ENCODE measurements at regions not wholly inside any gene's neighbourhood (a gene's known extent, or its start where the extent isn't known, plus 50 kb on each side); places are given as distances from the start of the nearest gene placed in this dataset.

- no peak for DNase-seq (ENCODE audit: low read depth in 2 of 2)
Observed at GRCh38 chr1:48164571-48164970, 57.9 kb upstream of the SLC5A9 start.

DNA sequence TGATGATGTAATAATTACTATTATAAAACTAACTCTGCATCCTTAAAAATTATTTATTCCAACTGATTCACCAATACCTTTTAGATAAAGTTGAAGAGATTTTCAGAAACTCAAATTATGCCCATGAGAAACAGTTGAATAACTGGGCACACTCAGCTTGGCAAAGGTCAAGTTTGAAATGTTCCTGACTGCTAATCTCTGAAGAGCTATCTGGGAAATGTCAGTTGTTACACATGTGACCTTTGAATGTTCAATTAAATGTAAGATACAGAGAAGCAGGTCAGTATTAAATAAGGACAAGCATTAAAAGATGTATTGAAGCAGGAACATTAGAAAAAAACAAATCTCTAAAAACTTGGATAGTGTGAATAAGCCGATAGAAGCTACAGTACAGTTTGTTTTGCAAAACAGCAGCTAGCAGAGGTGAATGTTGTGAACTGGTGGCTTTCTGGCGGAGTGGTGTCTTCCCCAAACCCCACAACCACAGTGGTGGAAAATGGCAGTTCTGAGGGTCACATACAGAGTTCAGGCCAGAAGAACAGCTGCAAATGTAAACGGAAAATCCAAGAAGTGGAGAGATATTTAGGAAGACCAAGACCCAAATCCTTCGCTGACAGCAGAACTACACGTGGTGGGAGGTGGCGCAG, 61.9 kb upstream of the SLC5A9 start:
- no peak for DNase-seq (ENCODE audit: low read depth in 2 of 2)

GRCh38 chr1:48139275-48139674, 83.2 kb upstream of the SLC5A9 start:
- no peak for DNase-seq (ENCODE audit: low read depth in 2 of 2)

DNA sequence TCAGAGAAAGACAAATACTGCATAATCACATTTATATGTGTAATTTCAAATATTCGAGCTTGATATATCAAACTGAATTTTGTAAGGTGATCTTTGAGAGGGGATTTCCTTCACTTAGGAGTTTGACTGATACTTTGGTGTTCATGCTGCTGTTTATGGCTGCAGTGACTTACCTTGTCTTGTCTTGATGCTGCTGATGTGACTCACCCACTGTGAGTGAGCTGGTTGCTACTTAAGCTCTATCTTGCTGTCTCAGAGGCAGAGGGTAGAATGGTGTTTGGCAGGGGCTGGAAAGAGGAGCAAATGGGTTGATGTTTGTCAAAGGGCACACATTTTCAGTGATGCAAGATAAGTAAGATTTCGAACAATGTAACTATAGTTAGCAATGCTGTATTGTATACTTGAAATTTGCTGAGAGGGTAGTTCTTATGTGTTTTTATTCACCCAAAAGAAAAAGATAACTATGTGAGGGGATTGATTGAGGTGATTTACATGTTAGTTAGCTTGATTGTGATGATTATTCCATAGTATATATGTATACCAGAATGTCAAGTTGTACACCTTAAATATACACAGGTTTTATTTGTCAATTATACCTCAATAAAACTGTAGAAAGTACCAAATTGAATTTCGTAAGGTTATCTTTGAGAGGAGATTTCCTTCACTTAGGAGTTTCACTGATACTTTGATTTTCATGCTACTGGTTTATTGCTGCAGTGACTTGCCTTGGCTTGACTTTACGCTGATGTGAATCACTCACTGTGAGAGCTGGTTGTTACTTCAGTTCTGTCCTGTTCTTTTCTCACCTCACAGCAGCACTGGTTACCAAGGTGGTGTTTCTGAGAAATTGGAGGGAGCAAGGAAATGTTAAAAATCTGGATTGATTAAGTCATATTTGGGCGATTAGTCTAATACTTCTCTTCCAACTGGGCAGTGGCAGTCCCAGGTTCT, 94.5 kb upstream of the SLC5A9 start:
- no peak for DNase-seq (ENCODE audit: low read depth in 2 of 2)

DNA sequence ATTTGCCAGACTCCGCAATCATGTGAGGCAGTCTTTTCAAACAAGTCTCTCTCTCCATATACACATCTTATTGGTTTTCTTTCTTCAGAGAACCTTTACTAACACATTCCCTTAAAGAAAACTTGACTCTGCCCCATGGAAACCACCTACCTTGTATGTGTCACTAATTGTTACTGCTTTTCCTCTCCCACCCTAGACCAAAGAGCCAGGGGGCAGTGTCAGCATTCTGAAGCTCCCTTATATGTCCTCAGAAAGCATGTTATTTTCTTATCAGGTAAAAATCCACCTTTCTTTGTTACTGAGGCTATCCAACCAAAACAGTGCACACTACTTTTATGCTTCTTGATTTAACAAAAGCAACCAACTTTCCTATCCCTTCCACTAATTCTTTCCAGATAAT, 98.9 kb upstream of the SLC5A9 start:
- DNase-seq (ENCODE audit: low read depth in 2 of 2): no peak

- DNase-seq (ENCODE audit: low read depth in 2 of 2): no peak
Observed at GRCh38 chr1:48121955-48122354, 100.6 kb upstream of the SLC5A9 start.

GRCh38 chr1:48120621-48121020, 101.9 kb upstream of the SLC5A9 start:
- no peak for DNase-seq (ENCODE audit: low read depth in 2 of 2)

DNA sequence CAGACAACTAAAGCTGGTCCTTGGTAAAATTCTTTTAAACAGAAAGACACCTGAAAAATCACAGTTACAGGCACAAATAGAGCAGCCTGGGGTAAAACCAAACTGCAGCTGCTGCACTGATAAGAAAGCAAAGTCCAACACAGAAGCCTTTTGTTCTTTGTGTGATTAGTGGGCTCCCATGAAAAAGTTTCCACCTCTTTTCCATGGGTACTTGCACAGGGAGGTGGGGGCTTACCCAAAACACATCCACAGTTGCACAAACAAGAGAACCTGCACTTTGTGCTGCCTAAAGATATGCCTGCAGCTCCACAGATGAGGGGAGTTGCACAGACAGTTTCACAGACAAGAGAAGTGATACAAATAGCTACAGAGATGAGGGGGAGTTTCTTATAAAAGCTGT, 106.7 kb upstream of the SLC5A9 start:
- no peak for DNase-seq (ENCODE audit: low read depth in 2 of 2)

DNA sequence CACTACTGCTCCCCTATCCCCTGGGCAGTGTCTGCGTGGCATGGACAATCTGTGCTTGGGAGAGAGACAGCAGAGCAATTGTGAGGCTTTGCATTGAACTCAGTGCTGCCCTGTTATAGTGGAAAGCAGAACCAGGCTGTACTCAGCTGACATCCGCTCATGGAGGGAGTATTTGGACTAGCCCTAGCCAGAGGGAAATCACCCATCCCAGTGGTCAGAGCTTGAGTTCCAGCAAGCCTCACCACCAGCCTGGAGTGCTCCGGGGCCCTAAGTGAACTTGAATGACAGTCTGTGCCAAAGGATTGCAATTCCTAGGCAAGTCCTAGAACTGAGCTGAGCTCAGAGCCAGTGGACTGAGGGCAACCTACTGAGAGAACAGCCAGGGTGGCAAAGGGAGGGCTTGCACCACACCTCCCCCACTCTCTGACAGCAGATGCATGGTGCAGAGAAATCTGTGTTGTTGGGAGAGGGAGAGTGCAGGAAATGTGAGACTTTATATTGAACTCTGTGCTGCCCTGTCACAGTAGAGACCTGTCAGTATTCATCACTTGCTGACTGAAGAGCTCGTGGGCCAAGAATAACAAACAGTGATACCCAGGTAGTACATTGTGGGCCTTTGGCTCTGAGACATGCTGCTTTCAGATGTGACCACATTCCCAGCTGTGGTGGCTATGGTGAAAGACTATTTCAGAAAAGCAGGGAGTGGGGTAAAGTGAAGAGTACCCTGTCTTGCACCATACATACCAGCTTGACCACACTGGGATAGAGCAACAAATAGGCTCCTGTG, 107.7 kb upstream of the SLC5A9 start:
- DNase-seq (ENCODE audit: low read depth in 2 of 2): no peak

GRCh38 chr1:48109390-48110013, 112.3 kb upstream of the TRABD2B start:
- no peak for DNase-seq (ENCODE audit: low read depth in 2 of 2)

GRCh38 chr1:48107516-48107915, 110.3 kb upstream of the TRABD2B start:
- DNase-seq (ENCODE audit: low read depth in 2 of 2): no peak

DNA sequence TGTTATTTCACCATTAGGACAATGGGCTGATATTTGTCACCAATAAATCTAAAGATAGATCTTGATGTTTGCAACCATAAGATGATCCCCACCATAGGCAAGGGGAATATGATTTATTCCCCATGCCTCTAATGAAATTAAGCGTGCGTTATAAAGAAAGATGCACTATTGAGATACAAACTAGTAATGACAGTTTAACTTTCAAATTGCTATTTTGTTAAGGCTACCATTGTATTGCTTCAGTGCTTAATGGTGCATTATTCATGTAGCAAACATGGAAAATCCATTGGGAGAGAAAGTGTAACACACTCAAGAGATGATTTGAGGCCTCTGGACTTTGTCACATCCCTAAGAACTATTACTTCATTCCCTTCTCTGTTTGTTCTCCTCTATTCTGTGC, 108.9 kb upstream of the TRABD2B start:
- no peak for DNase-seq (ENCODE audit: low read depth in 2 of 2)

DNA sequence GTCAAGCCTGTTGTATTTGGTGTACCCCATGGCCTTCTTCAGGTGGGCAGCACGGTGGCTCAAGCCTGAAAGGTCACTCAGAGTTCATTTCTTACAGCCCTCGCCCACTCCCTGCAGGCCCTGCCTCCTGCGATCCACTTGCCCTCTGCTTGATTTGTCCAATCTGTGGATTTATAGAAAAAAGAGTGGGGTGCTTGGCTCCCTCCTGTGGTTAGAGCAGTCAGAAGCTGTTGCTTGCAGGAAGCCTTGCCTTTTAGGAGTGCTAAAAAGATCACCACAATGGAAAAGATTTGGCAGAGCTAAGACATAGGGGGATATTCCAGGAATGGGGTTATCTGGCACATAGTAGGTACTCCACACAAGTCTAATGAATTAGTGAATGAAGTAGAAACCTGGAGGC, 108.0 kb upstream of the TRABD2B start:
- no peak for DNase-seq (ENCODE audit: low read depth in 2 of 2)

DNA sequence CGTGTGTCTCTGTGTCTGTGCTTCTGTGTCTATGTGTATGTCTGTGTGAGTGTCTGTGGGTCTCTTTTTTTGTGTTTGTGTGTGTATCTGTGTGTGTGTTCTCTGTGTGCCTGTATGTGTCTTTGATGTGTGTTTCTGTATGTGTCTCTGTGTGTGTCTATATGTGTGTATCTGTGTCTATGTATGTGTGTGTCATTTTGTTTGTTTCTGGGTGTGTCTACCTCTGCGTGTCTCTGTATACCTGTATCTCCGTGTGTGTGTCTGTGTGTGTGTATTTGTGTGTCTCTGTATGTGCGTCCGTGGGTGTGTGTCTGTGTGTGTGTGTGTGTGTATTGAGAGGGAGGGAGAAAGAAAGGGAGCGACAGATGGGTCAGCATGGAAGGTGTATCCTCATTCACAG, 106.3 kb upstream of the TRABD2B start:
- no peak for DNase-seq (ENCODE audit: low read depth in 2 of 2)

GRCh38 chr1:48102766-48103165, 105.6 kb upstream of the TRABD2B start:
- no peak for DNase-seq (ENCODE audit: low read depth in 2 of 2)

GRCh38 chr1:48099072-48099773, 102.0 kb upstream of the TRABD2B start:
- DNase-seq (ENCODE audit: low read depth in 2 of 2): no peak

- DNase-seq (ENCODE audit: low read depth in 2 of 2): peak; percentile 14 to 52
Observed at GRCh38 chr1:48093696-48094528, 96.7 kb upstream of the TRABD2B start.

- DNase-seq (ENCODE audit: low read depth in 2 of 2): no peak
Observed at GRCh38 chr1:48093147-48093546, 96.0 kb upstream of the TRABD2B start.

DNA sequence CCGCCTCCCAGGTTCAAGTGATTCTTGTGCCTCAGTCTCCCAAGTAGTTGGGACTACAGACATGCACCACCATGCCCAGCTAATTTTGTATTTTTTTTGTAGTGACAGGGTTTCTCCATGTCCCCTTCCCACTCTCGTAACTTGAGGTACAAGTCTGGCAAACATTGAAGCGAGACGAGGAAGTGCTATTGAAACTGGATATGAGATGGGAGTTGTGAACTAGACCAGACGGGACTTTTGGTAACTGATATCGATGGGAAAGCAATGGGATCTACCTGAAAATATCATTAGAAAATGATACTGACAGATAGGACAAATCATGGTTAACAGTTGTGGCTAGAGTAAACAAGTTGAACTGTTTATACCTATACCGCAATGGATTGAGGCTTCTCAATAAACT, 95.2 kb upstream of the TRABD2B start:
- no peak for DNase-seq (ENCODE audit: low read depth in 2 of 2)

DNA sequence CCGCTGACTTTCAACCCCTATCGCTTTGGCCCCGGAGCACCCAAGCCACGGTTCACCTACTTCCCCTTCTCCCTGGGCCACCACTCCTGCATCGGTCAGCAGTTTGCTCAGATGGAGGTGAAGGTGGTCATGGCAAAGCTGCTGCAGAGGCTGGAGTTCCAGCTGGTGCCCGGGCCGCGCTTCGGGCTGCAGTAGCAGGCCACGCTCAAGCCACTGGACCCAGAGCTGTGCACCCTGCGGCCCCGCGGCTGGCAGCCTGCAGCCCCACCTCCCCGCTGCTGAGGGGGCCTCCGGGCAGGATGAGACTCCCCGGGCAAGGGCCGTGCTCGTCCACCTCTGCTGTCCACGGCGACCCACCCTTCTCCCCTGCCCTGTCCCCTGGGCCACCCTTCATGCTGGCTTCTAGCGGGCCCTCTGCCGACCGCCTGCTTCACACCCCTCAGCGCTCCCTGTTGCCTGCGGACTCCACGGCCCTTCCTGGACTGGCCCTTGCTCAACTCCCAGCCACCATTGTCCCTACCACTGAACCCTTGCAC, 92.2 kb upstream of the TRABD2B start:
- no peak for DNase-seq (ENCODE audit: low read depth in 2 of 2)

Data from stimulated activated CD4-positive, alpha-beta T cell treated with anti-CD3 and anti-CD28 coated beads, Interleukin-1b, Interleukin-23, amount 100 ng/mL, for 1 hour (primary cell).